ENCODE measurements at regions not wholly inside any gene's neighbourhood (a gene's known extent, or its start where the extent isn't known, plus 50 kb on each side); places are given as distances from the start of the nearest gene placed in this dataset.

- TF ChIP-seq CTCF (IDR thresholded peaks at IDR 0.05; ENCODE audit: borderline replicate concordance, insufficient read depth, low read depth, low read length), result no peak
- H3K4me3 ChIP-seq (ENCODE audit: low read depth, low read length), result no peak overlapping the region
Observed at GRCh38 chr2:219769090-219769910, 141.9 kb downstream of the SLC4A3 start.

- no peak for TF ChIP-seq CTCF (IDR thresholded peaks at IDR 0.05; ENCODE audit: borderline replicate concordance, insufficient read depth, low read depth, low read length)
- H3K4me3 ChIP-seq (ENCODE audit: low read depth, low read length), result no peak overlapping the region
Observed at GRCh38 chr2:219772103-219772635, 144.7 kb downstream of the SLC4A3 start.

GRCh38 chr2:219772697-219773096 is 145.3 kb downstream of the SLC4A3 start:
- TF ChIP-seq CTCF (IDR thresholded peaks at IDR 0.05; ENCODE audit: borderline replicate concordance, insufficient read depth, low read depth, low read length), result no peak
- no peak overlapping the region for H3K4me3 ChIP-seq (ENCODE audit: low read depth, low read length)

- H3K4me3 ChIP-seq (ENCODE audit: low read depth, low read length), result no peak overlapping the region
- TF ChIP-seq CTCF (IDR thresholded peaks at IDR 0.05; ENCODE audit: borderline replicate concordance, insufficient read depth, low read depth, low read length), result no peak
Observed at GRCh38 chr2:219775506-219775905, 148.1 kb downstream of the SLC4A3 start.

GRCh38 chr2:219777388-219777787 is 150.0 kb downstream of the SLC4A3 start:
- TF ChIP-seq CTCF (IDR thresholded peaks at IDR 0.05; ENCODE audit: borderline replicate concordance, insufficient read depth, low read depth, low read length), result no peak
- no peak overlapping the region for H3K4me3 ChIP-seq (ENCODE audit: low read depth, low read length)

- H3K4me3 ChIP-seq (ENCODE audit: low read depth, low read length), result no peak overlapping the region
- TF ChIP-seq CTCF (IDR thresholded peaks at IDR 0.05; ENCODE audit: borderline replicate concordance, insufficient read depth, low read depth, low read length), result no peak
Observed at GRCh38 chr2:219778189-219778588, 150.8 kb downstream of the SLC4A3 start.

All from GM12875 (cell line).